Endothelial cell of umbilical vein (primary cell): ENCODE measurements at regions not wholly inside any gene's neighbourhood (a gene's known extent, or its start where the extent isn't known, plus 50 kb on each side); places are given as distances from the start of the nearest gene placed in this dataset.

ENCODE experiments used
- BruUV-seq: library from RNA; stranded (reverse); fragments of 400-500 nt; replicated peaks from 2 replicates; lab custom pipeline; 2021; lab: Mats Ljungman, UMichigan
- CTCF ChIA-PET: fragments of 300-600, 350-600 bp; sonication (Branson Sonifier 250); formaldehyde crosslinking; loops from one replicate; lab custom pipeline; 2021; ENCODE audit warnings: antibody characterized with exemption, inconsistent platforms; lab: Charles Lee
- POLR2A ChIA-PET: fragments of 300-600, 350-600 bp; sonication (Branson Sonifier 250); formaldehyde crosslinking; loops from one replicate; lab custom pipeline; 2021; ENCODE audit warnings: antibody characterized with exemption, inconsistent platforms; lab: Charles Lee
- DNase-seq: peaks from one replicate; pipeline ENCODE4 v3.0.0-alpha.2; 2011; ENCODE audit warnings: low read depth, low spot score
- FAIRE-seq: peaks from 2 replicates; lab custom pipeline; 2011; peaks lifted over from hg19 to GRCh38; lab: Jason Lieb, UNC
- H2AFZ ChIP-seq: 2 replicates; pipeline ENCODE4 v1.6.0; 2012; ENCODE audit warnings: low read depth, low read length, control low read depth, inconsistent platforms
- H3K27ac ChIP-seq: 2 replicates; pipeline ENCODE4 v1.5.1; 2011; ENCODE audit warnings: low read depth, mild to moderate bottlenecking, control low read depth, low read length, moderate library complexity; ENCODE audit not compliant: insufficient read depth
- H3K27me3 ChIP-seq, 2 experiments: 2 replicates each; pipeline versions ENCODE4 v1.6.0 to v1.6.1; 2011; ENCODE audit warnings: low read length in 2 of 2, mixed read lengths in 1 of 2; ENCODE audit not compliant: control insufficient read depth in 2 of 2, insufficient read depth in 2 of 2
- H3K36me3 ChIP-seq, 2 experiments: 2 replicates in 1 of 2; 3 replicates in 1 of 2; pipeline ENCODE4 v1.5.1; 2011; ENCODE audit warnings: low read length in 2 of 2, mild to moderate bottlenecking in 1 of 2, moderate library complexity in 1 of 2; ENCODE audit not compliant: control insufficient read depth in 2 of 2, insufficient read depth in 2 of 2; ENCODE audit errors: extremely low read depth in 1 of 2
- H3K4me1 ChIP-seq: 3 replicates; pipeline ENCODE4 v1.5.1; 2011; ENCODE audit warnings: mild to moderate bottlenecking, low read length; ENCODE audit not compliant: control insufficient read depth, insufficient read depth; ENCODE audit errors: extremely low read depth
- H3K4me2 ChIP-seq: 2 replicates; pipeline ENCODE4 v1.6.1; 2011; ENCODE audit warnings: low read length, control low read depth, mixed read lengths; ENCODE audit not compliant: insufficient read depth
- H3K4me3 ChIP-seq, 3 experiments: fragments of 200-600 bp in 1 of 3; sonication (generic), shearing (Covaris generic) in 1 of 3; replicated peaks in 1 of 3; 2 replicates each; pipeline ENCODE4 v1.5.1; 2011 to 2016; ENCODE audit warnings: control low read depth in 3 of 3, low read length in 3 of 3, mild to moderate bottlenecking in 2 of 3, inconsistent platforms in 1 of 3, low read depth in 1 of 3, moderate library complexity in 1 of 3; ENCODE audit not compliant: insufficient read depth in 1 of 3
- H3K79me2 ChIP-seq: 2 replicates; pipeline ENCODE4 v1.6.0; 2012; ENCODE audit warnings: low read length, inconsistent platforms; ENCODE audit not compliant: control insufficient read depth, insufficient read depth
- H3K9ac ChIP-seq: replicated peaks from 2 replicates; pipeline ENCODE3; 2011; ENCODE audit warnings: low read length, control low read depth; ENCODE audit not compliant: insufficient read depth; ENCODE audit errors: extremely low read depth
- H3K9me1 ChIP-seq: replicated peaks from 3 replicates; pipeline ENCODE4 v1.6.0; 2011; ENCODE audit warnings: mild to moderate bottlenecking, low read length; ENCODE audit not compliant: control insufficient read depth, insufficient read depth; ENCODE audit errors: extremely low read depth
- H3K9me3 ChIP-seq: replicated peaks from 2 replicates; pipeline ENCODE4 v1.5.1; 2012; ENCODE audit warnings: low read length, inconsistent platforms; ENCODE audit not compliant: control insufficient read depth, insufficient read depth
- H4K20me1 ChIP-seq: replicated peaks from 2 replicates; pipeline ENCODE3; 2011; ENCODE audit warnings: mild to moderate bottlenecking, low read length; ENCODE audit not compliant: control insufficient read depth, insufficient read depth; ENCODE audit errors: extremely low read depth
- EZH2 ChIP-seq: IDR thresholded peaks from 2 replicates; pipeline ENCODE4 v1.6.1; 2012; ENCODE audit warnings: borderline replicate concordance, low read depth, mild to moderate bottlenecking, moderate library complexity, low read length, inconsistent platforms; ENCODE audit not compliant: severe bottlenecking
- FOS ChIP-seq: IDR thresholded peaks from 2 replicates; pipeline ENCODE4 v1.6.1; 2011; ENCODE audit warnings: mild to moderate bottlenecking, low read length, moderate library complexity, borderline replicate concordance; ENCODE audit not compliant: insufficient read depth
- GATA2 ChIP-seq: IDR thresholded peaks from 2 replicates; pipeline ENCODE4 v1.7.0; 2011; ENCODE audit warnings: low read depth, mild to moderate bottlenecking, moderate library complexity, mixed read lengths, low read length; ENCODE audit not compliant: insufficient read length, insufficient read depth
- JUN ChIP-seq: IDR thresholded peaks from 2 replicates; pipeline ENCODE4 v1.6.1; 2011; ENCODE audit warnings: borderline replicate concordance, low read depth; ENCODE audit not compliant: insufficient read length, insufficient read depth
- MYC ChIP-seq: IDR thresholded peaks from one replicate; pipeline ENCODE4 v1.6.1; 2011; ENCODE audit warnings: mild to moderate bottlenecking, low read depth, low read length
- POLR2A ChIP-seq: IDR thresholded peaks from 2 replicates; pipeline ENCODE4 v1.6.1; 2012; ENCODE audit warnings: low read depth, mild to moderate bottlenecking, control low read depth, low read length
- POLR2AphosphoS5 ChIP-seq: IDR thresholded peaks from 2 replicates; pipeline ENCODE4 v1.6.1; 2012; ENCODE audit warnings: low read depth, mild to moderate bottlenecking, control low read depth, low read length, moderate library complexity; ENCODE audit not compliant: insufficient read depth
- dilution Hi-C: fragments of 300-500 bp; cut with MboI; formaldehyde crosslinking; loops from one replicate; pipeline ENCODE4 v1.15.0; 2019; ENCODE audit warnings: low sequenced_read_pairs; ENCODE audit not compliant: extremely low pct_ligation_motif_present
- intact Hi-C: fragments of 100-400 bp; cut with micrococcal nuclease; formaldehyde crosslinking; loops from one replicate; pipeline ENCODE4 v1.10.0; 2022
- TF ChIP-seq, protein P1 (sequence below), 2 donors: IDR thresholded peaks; 1 replicate in 1 of 2; 2 replicates in 1 of 2; pipeline ENCODE4 v1.5.1; 2011; ENCODE audit warnings: low read length in 2 of 2, mild to moderate bottlenecking in 2 of 2, moderate library complexity in 2 of 2, control low read depth in 1 of 2, inconsistent platforms in 1 of 2, low read depth in 1 of 2; ENCODE audit not compliant: insufficient read depth in 1 of 2; ENCODE audit errors: extremely low read depth in 1 of 2
- TF ChIP-seq, protein P2 (sequence below): IDR thresholded peaks from 2 replicates; pipeline ENCODE4 v1.6.1; 2011; ENCODE audit not compliant: insufficient read depth, insufficient read length

DNA sequence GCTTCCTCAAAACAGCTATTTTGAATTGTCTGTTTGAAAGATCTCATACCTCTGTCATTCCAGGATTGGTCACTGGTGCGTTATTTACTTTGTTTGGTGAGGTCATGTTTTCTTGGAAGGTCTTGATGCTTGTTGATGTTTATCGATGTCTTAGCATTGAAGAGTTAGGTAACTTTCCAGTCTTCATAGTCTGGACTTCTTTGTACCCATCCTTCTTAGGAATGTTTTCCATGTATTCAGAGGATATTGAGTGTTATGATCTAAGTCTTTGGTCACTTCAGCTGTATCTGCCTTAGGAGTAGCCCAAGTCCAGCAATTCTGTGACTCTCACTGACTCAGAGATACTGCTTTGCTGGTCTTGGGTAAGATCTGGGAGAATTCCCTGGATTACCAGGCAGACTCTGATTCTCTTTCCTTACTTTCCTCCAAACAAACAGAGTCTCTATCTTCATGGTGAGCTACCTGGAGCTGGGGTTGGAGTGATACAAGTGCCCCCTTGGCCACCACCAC lies 398.6 kb downstream of the ZIC4 start:
- POLR2A ChIA-PET, result no interaction called here
- no TSS peak for BruUV-seq
- no peak overlapping the region for H3K4me3 ChIP-seq
- H3K27me3 ChIP-seq, result no peaks in the 10 kb centered on the region
- no peak overlapping the region for H3K9ac ChIP-seq
- no peaks in the 10 kb centered on the region for H3K9me1 ChIP-seq
- no peaks in the 10 kb centered on the region for H4K20me1 ChIP-seq
- no peak overlapping the region for H2AFZ ChIP-seq
- no peaks in the 10 kb centered on the region for H3K36me3 ChIP-seq
- TF ChIP-seq MYC (no peak), EZH2 (no peak), POLR2A (no peak), FOS (no peak), GATA2 (no peak), POLR2AphosphoS5 (no peak), JUN (no peak)
- TF ChIP-seq, protein P1, sequence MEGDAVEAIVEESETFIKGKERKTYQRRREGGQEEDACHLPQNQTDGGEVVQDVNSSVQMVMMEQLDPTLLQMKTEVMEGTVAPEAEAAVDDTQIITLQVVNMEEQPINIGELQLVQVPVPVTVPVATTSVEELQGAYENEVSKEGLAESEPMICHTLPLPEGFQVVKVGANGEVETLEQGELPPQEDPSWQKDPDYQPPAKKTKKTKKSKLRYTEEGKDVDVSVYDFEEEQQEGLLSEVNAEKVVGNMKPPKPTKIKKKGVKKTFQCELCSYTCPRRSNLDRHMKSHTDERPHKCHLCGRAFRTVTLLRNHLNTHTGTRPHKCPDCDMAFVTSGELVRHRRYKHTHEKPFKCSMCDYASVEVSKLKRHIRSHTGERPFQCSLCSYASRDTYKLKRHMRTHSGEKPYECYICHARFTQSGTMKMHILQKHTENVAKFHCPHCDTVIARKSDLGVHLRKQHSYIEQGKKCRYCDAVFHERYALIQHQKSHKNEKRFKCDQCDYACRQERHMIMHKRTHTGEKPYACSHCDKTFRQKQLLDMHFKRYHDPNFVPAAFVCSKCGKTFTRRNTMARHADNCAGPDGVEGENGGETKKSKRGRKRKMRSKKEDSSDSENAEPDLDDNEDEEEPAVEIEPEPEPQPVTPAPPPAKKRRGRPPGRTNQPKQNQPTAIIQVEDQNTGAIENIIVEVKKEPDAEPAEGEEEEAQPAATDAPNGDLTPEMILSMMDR (IDR thresholded peaks at IDR 0.05; ENCODE audit: extremely low read depth in 1 of 2, insufficient read depth in 1 of 2, low read depth in 1 of 2, low read length in 2 of 2), result no peak
- TF ChIP-seq, protein P2, sequence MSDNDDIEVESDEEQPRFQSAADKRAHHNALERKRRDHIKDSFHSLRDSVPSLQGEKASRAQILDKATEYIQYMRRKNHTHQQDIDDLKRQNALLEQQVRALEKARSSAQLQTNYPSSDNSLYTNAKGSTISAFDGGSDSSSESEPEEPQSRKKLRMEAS, result no peak
- CTCF ChIA-PET, result no interaction called here
- FAIRE-seq, result no peak
- no peak overlapping the region for H3K4me2 ChIP-seq
- H3K4me1 ChIP-seq, result no peaks in the 10 kb centered on the region
- H3K27ac ChIP-seq, result no peak overlapping the region
- no peaks in the 10 kb centered on the region for H3K9me3 ChIP-seq
- DNase-seq, result no peak
- intact Hi-C loops (no loop called here), dilution Hi-C loops (no loop called here)
- H3K79me2 ChIP-seq, result no peaks in the 10 kb centered on the region
